ENCODE measurements at regions not wholly inside any gene's neighbourhood (a gene's known extent, or its start where the extent isn't known, plus 50 kb on each side); places are given as distances from the start of the nearest gene placed in this dataset.

DNA sequence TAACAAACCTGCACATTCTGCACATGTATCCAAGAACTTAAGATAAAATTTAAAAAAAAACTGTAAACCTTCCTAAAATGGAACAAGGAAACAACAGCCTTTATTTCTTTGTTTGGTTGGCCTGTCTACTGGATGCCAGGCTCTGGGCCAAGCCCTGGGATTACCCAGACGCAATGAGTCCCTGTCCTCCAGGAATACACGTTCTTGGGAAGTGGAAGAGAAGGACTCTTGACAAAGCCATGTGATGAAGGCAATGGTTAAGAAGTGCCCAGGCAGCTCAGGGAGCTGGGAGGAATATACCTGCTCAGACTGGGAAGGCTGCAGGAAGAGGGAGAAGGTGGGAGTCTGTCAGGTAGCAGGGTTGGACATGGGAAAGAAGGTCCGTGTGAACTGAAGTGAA, 115.4 kb downstream of the AXIN2 start:
- Histone ChIP-seq H3K27me3 (ENCODE audit: insufficient read depth, low read depth) (no peaks in the 10 kb centered on the region), H3K4me1 (ENCODE audit: low read depth, poor library complexity, severe bottlenecking) (no peaks in the 10 kb centered on the region), H3K4me3 (IDR thresholded peaks at IDR 0.05; ENCODE audit: insufficient read depth, low read depth, low read length) (no peak overlapping the region), H3K27ac (no peak overlapping the region), H4K20me1 (ENCODE audit: insufficient read depth) (no peaks in the 10 kb centered on the region), H2AFZ (ENCODE audit: low read depth) (no peak overlapping the region), H3K79me2 (ENCODE audit: insufficient read depth, low read depth) (no peaks in the 10 kb centered on the region), H3K36me3 (ENCODE audit: insufficient read depth) (no peaks in the 10 kb centered on the region), H3K4me2 (no peak overlapping the region), H3K9ac (no peak overlapping the region)
- TF ChIP-seq, protein P1, sequence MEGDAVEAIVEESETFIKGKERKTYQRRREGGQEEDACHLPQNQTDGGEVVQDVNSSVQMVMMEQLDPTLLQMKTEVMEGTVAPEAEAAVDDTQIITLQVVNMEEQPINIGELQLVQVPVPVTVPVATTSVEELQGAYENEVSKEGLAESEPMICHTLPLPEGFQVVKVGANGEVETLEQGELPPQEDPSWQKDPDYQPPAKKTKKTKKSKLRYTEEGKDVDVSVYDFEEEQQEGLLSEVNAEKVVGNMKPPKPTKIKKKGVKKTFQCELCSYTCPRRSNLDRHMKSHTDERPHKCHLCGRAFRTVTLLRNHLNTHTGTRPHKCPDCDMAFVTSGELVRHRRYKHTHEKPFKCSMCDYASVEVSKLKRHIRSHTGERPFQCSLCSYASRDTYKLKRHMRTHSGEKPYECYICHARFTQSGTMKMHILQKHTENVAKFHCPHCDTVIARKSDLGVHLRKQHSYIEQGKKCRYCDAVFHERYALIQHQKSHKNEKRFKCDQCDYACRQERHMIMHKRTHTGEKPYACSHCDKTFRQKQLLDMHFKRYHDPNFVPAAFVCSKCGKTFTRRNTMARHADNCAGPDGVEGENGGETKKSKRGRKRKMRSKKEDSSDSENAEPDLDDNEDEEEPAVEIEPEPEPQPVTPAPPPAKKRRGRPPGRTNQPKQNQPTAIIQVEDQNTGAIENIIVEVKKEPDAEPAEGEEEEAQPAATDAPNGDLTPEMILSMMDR (conservative IDR thresholded peaks at IDR 0.05; ENCODE audit: low read depth, low read length), result no peak

DNA sequence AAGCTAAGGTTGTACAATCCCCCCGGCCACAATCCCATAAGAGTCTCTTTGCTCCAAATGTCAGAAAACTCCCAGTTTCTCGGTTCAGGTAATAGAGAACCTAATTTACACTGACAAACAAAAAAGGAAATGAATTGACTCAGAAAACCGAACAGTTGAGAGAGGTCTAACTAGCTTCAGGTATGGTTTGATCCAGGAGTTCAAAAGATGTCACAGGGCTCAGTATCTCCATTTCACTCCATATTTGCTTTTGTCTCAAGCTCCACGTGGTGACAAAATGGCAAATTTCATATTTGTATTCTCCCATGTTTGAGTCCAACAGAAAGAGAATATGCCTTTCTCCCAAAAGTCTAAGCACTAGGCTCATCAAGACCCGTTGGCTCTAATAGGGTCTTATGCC, 117.4 kb downstream of the AXIN2 start:
- TF ChIP-seq, protein P1 (conservative IDR thresholded peaks at IDR 0.05; ENCODE audit: low read depth, low read length), result no peak
- Histone ChIP-seq H2AFZ (ENCODE audit: low read depth) (no peak overlapping the region), H3K79me2 (ENCODE audit: insufficient read depth, low read depth) (no peaks in the 10 kb centered on the region), H4K20me1 (ENCODE audit: insufficient read depth) (no peaks in the 10 kb centered on the region), H3K4me3 (IDR thresholded peaks at IDR 0.05; ENCODE audit: insufficient read depth, low read depth, low read length) (no peak overlapping the region), H3K4me1 (ENCODE audit: low read depth, poor library complexity, severe bottlenecking) (no peaks in the 10 kb centered on the region), H3K9ac (no peak overlapping the region), H3K27me3 (ENCODE audit: insufficient read depth, low read depth) (no peaks in the 10 kb centered on the region), H3K36me3 (ENCODE audit: insufficient read depth) (no peaks in the 10 kb centered on the region), H3K27ac (no peak overlapping the region), H3K4me2 (no peak overlapping the region)

DNA sequence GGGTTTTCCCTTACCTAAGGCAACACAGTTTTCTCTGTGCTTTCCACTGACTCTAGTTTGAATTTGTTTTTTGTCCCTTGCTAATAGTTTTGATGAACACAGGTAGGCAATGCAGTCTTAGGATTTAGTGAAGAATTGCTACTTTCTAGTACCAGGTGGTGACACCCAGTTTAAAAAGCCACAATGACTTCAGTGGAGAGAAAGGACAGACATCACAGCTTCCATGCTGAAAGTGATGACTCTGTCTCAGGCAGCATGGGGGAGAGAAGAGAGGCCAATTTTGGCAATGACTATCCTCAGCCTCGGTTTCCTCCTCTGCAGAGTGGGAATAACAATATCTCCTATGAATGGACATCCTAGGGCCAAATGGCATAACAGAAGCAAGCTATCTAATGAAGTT, 118.8 kb downstream of the AXIN2 start:
- H3K27ac ChIP-seq, result no peak overlapping the region
- H3K4me3 ChIP-seq (IDR thresholded peaks at IDR 0.05; ENCODE audit: insufficient read depth, low read depth, low read length), result no peak overlapping the region
- no peaks in the 10 kb centered on the region for H3K27me3 ChIP-seq (ENCODE audit: insufficient read depth, low read depth)
- no peaks in the 10 kb centered on the region for H3K36me3 ChIP-seq (ENCODE audit: insufficient read depth)
- H4K20me1 ChIP-seq (ENCODE audit: insufficient read depth), result no peaks in the 10 kb centered on the region
- no peak overlapping the region for H3K4me2 ChIP-seq
- no peak overlapping the region for H2AFZ ChIP-seq (ENCODE audit: low read depth)
- no peaks in the 10 kb centered on the region for H3K79me2 ChIP-seq (ENCODE audit: insufficient read depth, low read depth)
- no peak overlapping the region for H3K9ac ChIP-seq
- TF ChIP-seq, protein P1 (conservative IDR thresholded peaks at IDR 0.05; ENCODE audit: low read depth, low read length), result no peak
- no peaks in the 10 kb centered on the region for H3K4me1 ChIP-seq (ENCODE audit: low read depth, poor library complexity, severe bottlenecking)

DNA sequence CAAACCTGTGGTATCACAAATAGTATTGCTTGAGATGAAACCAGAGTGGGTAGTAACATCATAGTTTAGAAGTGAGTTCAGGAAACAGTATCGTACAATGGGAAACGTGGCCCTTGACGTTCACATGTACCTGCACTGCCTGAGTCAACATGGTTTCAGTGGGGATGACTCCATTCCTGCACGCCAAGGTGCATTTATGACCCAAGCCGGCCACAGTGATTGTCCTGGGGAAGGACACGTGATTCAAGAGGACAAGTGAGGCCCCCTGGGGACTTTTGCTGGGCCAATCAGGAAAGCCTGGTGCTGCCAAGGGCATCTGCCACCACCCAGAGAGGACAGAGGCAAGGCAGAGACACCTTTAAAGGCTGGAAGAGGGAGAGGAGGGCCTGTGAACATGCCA, 119.2 kb downstream of the AXIN2 start:
- no peak overlapping the region for H3K4me3 ChIP-seq (IDR thresholded peaks at IDR 0.05; ENCODE audit: insufficient read depth, low read depth, low read length)
- no peak overlapping the region for H3K4me2 ChIP-seq
- H3K4me1 ChIP-seq (ENCODE audit: low read depth, poor library complexity, severe bottlenecking), result no peaks in the 10 kb centered on the region
- no peak overlapping the region for H2AFZ ChIP-seq (ENCODE audit: low read depth)
- no peaks in the 10 kb centered on the region for H3K79me2 ChIP-seq (ENCODE audit: insufficient read depth, low read depth)
- H3K27me3 ChIP-seq (ENCODE audit: insufficient read depth, low read depth), result no peaks in the 10 kb centered on the region
- no peaks in the 10 kb centered on the region for H4K20me1 ChIP-seq (ENCODE audit: insufficient read depth)
- H3K27ac ChIP-seq, result no peak overlapping the region
- no peak overlapping the region for H3K9ac ChIP-seq
- TF ChIP-seq, protein P1 (conservative IDR thresholded peaks at IDR 0.05; ENCODE audit: low read depth, low read length), result no peak
- no peaks in the 10 kb centered on the region for H3K36me3 ChIP-seq (ENCODE audit: insufficient read depth)

All from KMS-11 (cell line).